GM23248 (cell line): ENCODE measurements at regions not wholly inside any gene's neighbourhood (a gene's known extent, or its start where the extent isn't known, plus 50 kb on each side); places are given as distances from the start of the nearest gene placed in this dataset.
A peak's percentile ranks its signal among the peaks of the same experiment; 100 is the strongest.

Experiments
- DNase-seq: peaks from one replicate; pipeline ENCODE4 v3.0.0-alpha.2; 2015
- H2AFZ ChIP-seq: fragments of 200-600 bp; sonication (generic); 2 replicates; pipeline ENCODE4 v1.6.1; 2016; ENCODE audit warnings: antibody characterized with exemption
- H3F3A ChIP-seq: fragments of 200-600 bp; sonication (generic); 2 replicates; pipeline ENCODE4 v1.6.1; 2016; ENCODE audit warnings: mild to moderate bottlenecking, antibody characterized with exemption, mixed run types; ENCODE audit not compliant: insufficient read depth
- H3K27ac ChIP-seq: fragments of 200-600 bp; sonication (generic); 2 replicates; pipeline ENCODE4 v1.5.1; 2016; ENCODE audit warnings: mild to moderate bottlenecking
- H3K27me3 ChIP-seq: fragments of 200-600 bp; sonication (generic); replicated peaks from 2 replicates; pipeline ENCODE4 v1.6.1; 2016; ENCODE audit warnings: mild to moderate bottlenecking; ENCODE audit not compliant: insufficient read depth
- H3K36me3 ChIP-seq: fragments of 200-600 bp; sonication (generic); 2 replicates; pipeline ENCODE4 v1.6.1; 2016; ENCODE audit warnings: low read depth, mild to moderate bottlenecking
- H3K4me1 ChIP-seq: fragments of 200-600 bp; sonication (generic); 2 replicates; pipeline ENCODE4 v1.6.1; 2016; ENCODE audit warnings: mild to moderate bottlenecking; ENCODE audit not compliant: insufficient read depth
- H3K4me2 ChIP-seq: fragments of 200-600 bp; sonication (generic); one replicate; pipeline ENCODE4 v1.6.1; 2016; ENCODE audit warnings: mild to moderate bottlenecking; ENCODE audit not compliant: unreplicated experiment
- H3K4me3 ChIP-seq: fragments of 200-600 bp; sonication (generic); 2 replicates; pipeline ENCODE4 v1.5.1; 2016; ENCODE audit warnings: mild to moderate bottlenecking
- H3K79me2 ChIP-seq: fragments of 200-600 bp; sonication (generic); 2 replicates; pipeline ENCODE4 v1.6.1; 2016; ENCODE audit warnings: mild to moderate bottlenecking; ENCODE audit not compliant: insufficient read depth
- H3K9ac ChIP-seq: fragments of 200-600 bp; sonication (generic); 2 replicates; pipeline ENCODE4 v1.6.1; 2016; ENCODE audit warnings: mild to moderate bottlenecking
- H3K9me2 ChIP-seq: fragments of 200-600 bp; sonication (generic); 2 replicates; pipeline ENCODE4 v1.6.1; 2016; ENCODE audit warnings: mixed run types, mild to moderate bottlenecking, moderate library complexity; ENCODE audit not compliant: insufficient read depth
- H3K9me3 ChIP-seq: fragments of 200-600 bp; sonication (generic); one replicate; pipeline ENCODE4 v1.6.1; 2017; ENCODE audit warnings: low read depth
- H4K20me1 ChIP-seq: fragments of 200-600 bp; sonication (generic); 2 replicates; pipeline ENCODE4 v1.6.0; 2016; ENCODE audit not compliant: insufficient read depth
- EZH2 ChIP-seq: fragments of 200-600 bp; sonication (generic); IDR thresholded peaks from 2 replicates; pipeline ENCODE4 v1.6.1; 2018; ENCODE audit warnings: antibody characterized with exemption, mild to moderate bottlenecking; ENCODE audit not compliant: insufficient read depth, poor library complexity, severe bottlenecking
- EZH2phosphoT487 ChIP-seq: fragments of 200-600 bp; sonication (generic); IDR thresholded peaks from 2 replicates; pipeline ENCODE4 v1.6.1; 2018; ENCODE audit warnings: antibody characterized with exemption, moderate library complexity, mild to moderate bottlenecking, low read depth; ENCODE audit not compliant: insufficient read depth
- WGBS, 2 experiments: methylation state at CpG; one replicate each; pipeline ENCODE4 v1.1.6; 2015 to 2017; ENCODE audit warnings: low lambda C conversion rate in 2 of 2, low coverage in 1 of 2; ENCODE audit errors: missing lambda C conversion rate in 2 of 2; 5-methylcytosine and 5-hydroxymethylcytosine counted together
- in situ Hi-C: fragments of 300-500 bp; cut with MboI; formaldehyde crosslinking; loops from 2 replicates; pipeline ENCODE4 v1.15.0; 2020

DNA sequence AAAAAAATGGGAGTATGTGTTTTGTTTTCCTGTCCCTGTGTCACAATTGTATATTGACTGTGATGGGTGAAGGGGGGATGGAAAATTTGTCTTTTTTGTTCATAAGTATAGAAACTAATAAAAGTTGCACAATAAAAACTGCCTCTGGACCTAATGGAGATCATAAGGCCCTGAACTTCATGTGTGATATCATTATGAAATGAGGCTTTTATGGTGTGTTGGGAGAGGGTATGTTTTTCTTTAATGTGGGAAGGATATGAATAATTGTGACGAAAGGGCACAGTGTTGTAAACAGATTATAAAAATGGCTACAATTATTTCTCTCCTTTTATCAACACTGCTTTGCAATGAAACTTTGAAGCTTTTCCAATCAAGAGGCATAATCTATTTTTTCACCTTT lies 1889.3 kb upstream of the CELF4 start:
- WGBS, 2 experiments, result 87 to 96% methylated on average over 1 of the region's 1 CpG
- peak overlapping the region; percentile 36; the same call in 1 of the 2 replicates for H3K9ac ChIP-seq
- H3K4me3 ChIP-seq, result no peak overlapping the region
- H2AFZ ChIP-seq, result peak overlapping the region; percentile 88; the same call in 1 of the 2 replicates
- H3K4me1 ChIP-seq, result peaks cover 21% of the 10 kb centered on the region
- TF ChIP-seq EZH2, result no peak
- no peak for TF ChIP-seq EZH2phosphoT487
- no peaks in the 10 kb centered on the region for H3K9me3 ChIP-seq
- no peaks in the 10 kb centered on the region for H3K36me3 ChIP-seq
- no peaks in the 10 kb centered on the region for H3K79me2 ChIP-seq
- peak overlapping the region; percentile 52 for H3K27ac ChIP-seq
- no peak overlapping the region for H3K4me2 ChIP-seq
- no peaks in the 10 kb centered on the region for H4K20me1 ChIP-seq
- H3K9me2 ChIP-seq, result no peaks in the 10 kb centered on the region
- H3F3A ChIP-seq, result peaks cover 12% of the 10 kb centered on the region; the same call in 1 of the 2 replicates
- H3K27me3 ChIP-seq, result no peaks in the 10 kb centered on the region
- no peak for DNase-seq
- in situ Hi-C loops, result no loop called here

DNA sequence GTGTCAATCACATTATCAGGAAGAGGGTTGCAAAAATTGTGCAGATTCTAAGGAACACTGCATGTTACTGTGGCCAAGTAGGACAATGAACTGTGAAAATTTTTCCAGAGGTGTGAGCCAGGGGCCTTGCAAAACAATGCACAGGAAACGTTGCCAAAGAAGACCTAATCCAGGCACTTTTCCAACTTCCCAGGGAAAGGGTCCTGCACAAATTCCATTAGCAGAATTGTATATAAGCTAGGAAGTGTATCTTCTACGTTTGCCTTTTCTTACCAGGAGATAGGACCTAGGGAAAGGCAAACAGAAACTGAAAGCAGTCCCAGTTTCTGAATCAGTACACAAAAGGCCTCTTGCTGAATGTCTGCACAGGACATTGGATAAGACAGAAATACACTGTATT lies 1888.3 kb upstream of the CELF4 start:
- H3K4me2 ChIP-seq, result peak overlapping the region; percentile 78
- H3K9ac ChIP-seq, result peak overlapping the region; percentile 71
- peaks cover 12% of the 10 kb centered on the region; the same call in 1 of the 2 replicates for H3F3A ChIP-seq
- WGBS, 2 experiments, result 0 to 2% methylated on average over 2 of the region's 2 CpGs
- no peaks in the 10 kb centered on the region for H3K36me3 ChIP-seq
- no peaks in the 10 kb centered on the region for H4K20me1 ChIP-seq
- TF ChIP-seq EZH2phosphoT487 (no peak), EZH2 (no peak)
- H3K9me3 ChIP-seq, result no peaks in the 10 kb centered on the region
- H3K27ac ChIP-seq, result peak overlapping the region; percentile 52
- H3K9me2 ChIP-seq, result no peaks in the 10 kb centered on the region
- DNase-seq, result peak; percentile 65
- H3K27me3 ChIP-seq, result no peaks in the 10 kb centered on the region
- H3K4me3 ChIP-seq, result peak overlapping the region; percentile 61
- peaks cover 23% of the 10 kb centered on the region for H3K4me1 ChIP-seq
- in situ Hi-C loops, result no loop called here
- no peaks in the 10 kb centered on the region for H3K79me2 ChIP-seq
- H2AFZ ChIP-seq, result peak overlapping the region; percentile 88

DNA sequence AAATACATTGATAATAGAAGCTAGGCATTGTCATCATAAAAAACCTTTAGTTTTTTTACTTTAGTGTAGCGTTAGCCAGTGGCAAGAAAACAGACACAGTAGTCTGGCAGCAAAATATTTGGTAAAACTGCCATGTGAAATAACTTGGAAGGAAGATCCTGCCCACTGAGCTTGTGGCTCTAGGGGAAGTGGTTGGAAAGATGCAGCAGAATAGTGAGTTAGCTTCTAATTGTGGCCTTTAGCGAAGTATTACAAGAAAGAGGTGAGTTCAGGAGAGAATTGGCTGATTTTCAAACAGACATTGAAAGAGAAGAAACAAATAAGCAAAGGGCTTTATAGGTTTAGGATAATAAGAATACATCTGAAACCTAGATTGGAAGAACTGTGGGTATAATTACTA lies 1887.8 kb upstream of the CELF4 start:
- Histone ChIP-seq H2AFZ (peak overlapping the region; percentile 88), H3K36me3 (no peaks in the 10 kb centered on the region), H3K9me3 (no peaks in the 10 kb centered on the region), H3K27me3 (no peaks in the 10 kb centered on the region), H3K4me2 (peak overlapping the region; percentile 78), H3K4me3 (peak overlapping the region; percentile 61), H3K9me2 (no peaks in the 10 kb centered on the region), H3K9ac (peak overlapping the region; percentile 71), H3F3A (peaks cover 12% of the 10 kb centered on the region; the same call in 1 of the 2 replicates), H3K79me2 (no peaks in the 10 kb centered on the region), H3K4me1 (peaks cover 26% of the 10 kb centered on the region), H4K20me1 (no peaks in the 10 kb centered on the region), H3K27ac (peak overlapping the region; percentile 52; the same call in 1 of the 2 replicates)
- in situ Hi-C loops, result no loop called here
- 42 to 44% methylated on average over 2 of the region's 2 CpGs for WGBS, 2 experiments
- TF ChIP-seq EZH2, result no peak
- TF ChIP-seq EZH2phosphoT487, result no peak
- DNase-seq, result peak; percentile 14

DNA sequence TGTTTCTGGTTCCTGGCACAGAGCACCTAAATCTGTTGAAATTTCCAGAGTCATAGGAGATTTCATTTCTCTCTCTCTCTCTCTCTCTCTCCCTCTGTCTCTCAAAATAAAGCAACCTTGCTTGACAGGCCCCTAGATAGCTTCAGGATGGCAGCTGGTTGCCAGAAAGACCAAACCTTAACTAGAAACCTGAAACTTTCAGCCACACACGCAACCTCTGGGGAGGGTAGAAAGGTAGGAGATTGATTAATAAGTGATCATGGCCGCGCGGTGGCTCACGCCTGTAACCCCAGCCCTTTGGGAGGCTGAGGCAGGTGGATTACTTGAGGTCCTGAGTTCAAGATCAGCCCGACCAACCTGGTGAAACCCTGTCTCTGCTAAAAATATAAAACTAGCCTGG lies 1885.4 kb upstream of the CELF4 start:
- in situ Hi-C loops, result no loop called here

More for the DNA sequence above, 1885.4 kb upstream of the CELF4 start:
- no peak for DNase-seq
- Histone ChIP-seq H3K4me2 (no peak overlapping the region), H3K27ac (no peak overlapping the region), H4K20me1 (no peaks in the 10 kb centered on the region), H3K4me3 (no peak overlapping the region), H3K9ac (no peak overlapping the region), H3K9me3 (no peaks in the 10 kb centered on the region), H3K9me2 (no peaks in the 10 kb centered on the region), H3K27me3 (no peaks in the 10 kb centered on the region), H2AFZ (no peak overlapping the region), H3K36me3 (no peaks in the 10 kb centered on the region), H3F3A (peaks cover 12% of the 10 kb centered on the region; the same call in 1 of the 2 replicates), H3K79me2 (no peaks in the 10 kb centered on the region), H3K4me1 (peaks cover 26% of the 10 kb centered on the region)
- 98 to 100% methylated on average over 6 of the region's 6 CpGs for WGBS, 2 experiments
- TF ChIP-seq EZH2 (no peak), EZH2phosphoT487 (no peak)
